ENCODE measurements at regions not wholly inside any gene's neighbourhood (a gene's known extent, or its start where the extent isn't known, plus 50 kb on each side); places are given as distances from the start of the nearest gene placed in this dataset.
A peak's percentile ranks its signal among the peaks of the same experiment; 100 is the strongest.
"Not testable (repeated sequence)": the region's sequence is repeated elsewhere in the genome, so short reads cannot be mapped to it uniquely, and the experiment has no call there.

GRCh38 chr9:29336281-29336680, 1763.0 kb upstream of the C9orf72 start:
- DNase-seq (ENCODE audit: low read depth), result peak; percentile 1

DNA sequence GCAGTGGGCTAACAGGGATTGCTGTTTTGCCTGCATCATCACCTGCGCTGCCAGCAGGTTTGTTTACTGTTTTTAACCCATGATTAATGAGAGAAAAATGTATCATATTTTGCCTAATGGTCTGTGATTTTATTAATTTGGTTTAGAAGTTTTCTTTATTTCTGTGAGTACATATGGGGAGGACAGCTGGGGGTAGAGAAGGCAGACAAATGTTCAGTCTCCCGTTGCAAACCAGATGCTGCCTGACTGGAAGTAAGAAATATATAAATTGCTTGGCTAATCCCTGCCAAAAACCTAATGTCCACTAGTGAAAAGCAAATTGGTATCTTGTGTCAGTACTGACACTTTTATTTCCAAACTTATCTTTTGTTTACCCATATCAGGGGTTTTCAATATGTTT, 1766.1 kb upstream of the C9orf72 start:
- DNase-seq (ENCODE audit: low read depth), result no peak

GRCh38 chr9:29348999-29349398, 1775.7 kb upstream of the C9orf72 start:
- peak; percentile 43 for DNase-seq (ENCODE audit: low read depth)

- no peak for DNase-seq (ENCODE audit: low read depth)
These were observed 1816.1 kb upstream of the C9orf72 start for GRCh38 chr9:29389421-29389820.

GRCh38 chr9:29390859-29391258, 1817.6 kb upstream of the C9orf72 start:
- no peak for DNase-seq (ENCODE audit: low read depth)

- DNase-seq (ENCODE audit: low read depth), result peak; percentile 25
These were observed 1819.8 kb upstream of the C9orf72 start for GRCh38 chr9:29393064-29393463.

GRCh38 chr9:29394855-29395254, 1821.6 kb upstream of the C9orf72 start:
- DNase-seq (ENCODE audit: low read depth), result no peak

- DNase-seq (ENCODE audit: low read depth), result no peak
These were observed 1823.9 kb upstream of the C9orf72 start for GRCh38 chr9:29397148-29397547.

DNA sequence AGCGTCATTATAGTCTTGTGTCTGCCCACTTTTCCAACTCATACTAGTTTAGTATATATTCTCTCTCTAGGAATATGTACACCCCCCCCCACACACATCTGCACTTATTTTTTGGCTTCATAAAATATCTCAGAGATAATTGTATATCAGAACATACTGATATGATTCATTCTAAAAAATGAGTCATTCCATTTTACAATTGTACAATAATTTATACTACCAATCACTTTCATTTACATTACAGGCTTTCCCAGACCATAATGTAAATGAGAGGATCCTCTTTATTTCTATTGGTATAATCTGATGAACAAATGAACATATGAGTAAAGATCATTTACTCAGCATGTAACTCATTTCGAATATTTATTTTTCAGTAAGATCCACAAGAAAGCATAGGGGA, 1842.9 kb upstream of the C9orf72 start:
- no peak for DNase-seq (ENCODE audit: low read depth)

GRCh38 chr9:29422438-29422837, 1849.2 kb upstream of the C9orf72 start:
- no peak for DNase-seq (ENCODE audit: low read depth)

DNA sequence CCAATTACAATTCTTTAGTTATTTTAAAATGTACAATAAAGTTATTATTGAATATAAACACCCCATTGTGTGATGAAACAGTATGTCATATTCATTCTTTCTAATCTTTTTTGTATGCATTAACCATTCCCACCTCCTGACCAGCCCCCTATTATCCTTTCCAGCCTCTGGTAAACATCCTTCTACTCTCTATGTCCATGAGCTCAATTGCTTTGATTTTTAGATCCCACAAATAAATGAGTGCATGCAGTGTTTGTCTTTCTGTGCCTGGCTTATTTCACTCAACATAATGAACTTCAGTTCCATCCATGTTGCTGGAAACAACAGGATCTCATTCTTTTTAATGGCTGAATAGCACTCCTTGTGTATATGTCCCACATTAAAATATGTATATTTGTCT, 1858.9 kb upstream of the C9orf72 start:
- no peak for DNase-seq (ENCODE audit: low read depth)

DNA sequence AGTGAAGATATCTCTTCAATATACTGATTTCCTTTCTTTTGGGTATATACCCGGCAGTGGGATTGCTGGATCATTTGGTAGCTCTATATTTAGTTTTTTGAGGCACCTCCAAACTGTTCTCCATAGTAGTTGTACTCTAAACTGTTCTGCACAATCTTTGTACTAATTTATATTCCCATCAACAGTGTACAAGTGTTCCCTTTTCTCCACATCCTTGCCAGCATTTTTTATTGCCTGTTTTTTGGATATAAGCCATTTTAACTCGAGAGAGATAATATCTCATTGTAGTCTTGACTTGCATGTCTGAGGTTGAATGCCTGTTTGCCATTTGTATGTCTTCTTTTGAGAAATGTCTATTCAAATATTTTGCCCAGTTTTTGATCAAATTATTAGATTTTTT, 1859.4 kb upstream of the C9orf72 start:
- peak; percentile 14 for DNase-seq (ENCODE audit: low read depth)

DNA sequence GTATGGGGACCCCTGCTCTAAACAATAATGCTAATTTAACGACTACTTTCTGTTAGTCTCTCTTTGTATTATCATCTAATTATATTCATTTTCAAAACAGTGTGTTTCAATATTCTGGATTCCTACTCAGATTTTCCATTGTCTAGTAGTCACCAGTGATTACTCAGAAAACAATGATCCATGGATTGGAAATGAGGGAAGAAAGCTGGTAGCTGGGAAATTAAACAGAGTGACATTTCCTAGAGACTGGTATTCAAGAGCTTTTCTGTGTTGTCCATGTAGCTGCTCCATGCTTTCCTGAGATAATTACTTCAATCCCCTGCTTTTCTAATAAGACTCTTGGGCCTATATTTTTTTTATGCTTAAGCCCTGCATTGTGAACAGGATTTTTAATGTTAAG, 1862.1 kb upstream of the C9orf72 start:
- no peak for DNase-seq (ENCODE audit: low read depth)

- DNase-seq (ENCODE audit: low read depth), result no peak
These were observed 1864.2 kb upstream of the C9orf72 start for GRCh38 chr9:29437526-29437925.

GRCh38 chr9:29439961-29440360, 1866.7 kb upstream of the C9orf72 start:
- peak; percentile 53 for DNase-seq (ENCODE audit: low read depth)

DNA sequence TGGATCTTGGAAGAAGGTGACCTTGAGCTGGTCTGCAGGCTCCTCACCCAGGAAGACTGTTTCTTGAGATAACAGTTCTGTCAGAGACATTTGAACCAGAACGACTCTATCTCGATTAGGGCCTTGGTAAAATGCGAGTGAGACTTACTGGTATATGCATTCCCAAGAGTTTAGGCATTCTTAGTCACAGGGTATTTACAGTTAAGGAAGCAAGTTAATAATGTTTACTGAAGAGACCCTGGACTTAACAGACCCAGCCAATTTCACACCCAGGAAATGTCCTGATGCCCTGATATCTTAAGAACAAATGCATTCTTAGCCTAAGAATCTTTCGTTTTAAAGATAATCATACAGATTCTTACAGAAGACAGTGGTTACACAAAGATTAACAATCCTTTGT, 1867.2 kb upstream of the C9orf72 start:
- DNase-seq (ENCODE audit: low read depth), result no peak

GRCh38 chr9:29445751-29446150, 1872.5 kb upstream of the C9orf72 start:
- no peak for DNase-seq (ENCODE audit: low read depth)

DNA sequence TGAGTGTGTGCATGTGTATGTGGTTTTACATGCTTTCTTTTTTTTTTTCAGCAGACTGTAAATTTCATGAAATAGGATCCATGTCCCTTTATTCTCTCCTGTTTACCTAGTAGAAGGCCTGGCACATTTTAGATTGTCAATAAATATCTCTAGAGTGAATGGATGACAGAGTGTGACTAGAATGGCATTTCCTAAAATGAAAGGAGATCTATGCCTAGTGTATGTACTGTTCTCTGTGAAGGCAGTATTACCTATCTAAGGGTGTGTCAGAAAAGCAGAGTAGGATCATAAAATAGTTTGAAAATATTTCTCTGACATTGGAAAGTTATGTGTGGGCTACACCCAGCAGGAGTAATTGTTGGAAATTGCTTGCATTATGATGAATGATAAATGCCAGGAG, 1876.0 kb upstream of the C9orf72 start:
- DNase-seq (ENCODE audit: low read depth), result no peak

- DNase-seq (ENCODE audit: low read depth), result not testable (repeated sequence)
These were observed 1877.1 kb upstream of the C9orf72 start for GRCh38 chr9:29450343-29450875.

- peak; percentile 73 for DNase-seq (ENCODE audit: low read depth)
These were observed 1883.7 kb upstream of the C9orf72 start for GRCh38 chr9:29456940-29457339.

- no peak for DNase-seq (ENCODE audit: low read depth)
These were observed 1902.2 kb upstream of the C9orf72 start for GRCh38 chr9:29475471-29475870.

GRCh38 chr9:29511680-29512079, 1938.4 kb upstream of the C9orf72 start:
- no peak for DNase-seq (ENCODE audit: low read depth)

GRCh38 chr9:29514336-29514735, 1941.1 kb upstream of the C9orf72 start:
- DNase-seq (ENCODE audit: low read depth), result peak; percentile 20

- no peak for DNase-seq (ENCODE audit: low read depth)
These were observed 1941.6 kb upstream of the C9orf72 start for GRCh38 chr9:29514862-29515261.

- peak; percentile 22 for DNase-seq (ENCODE audit: low read depth)
These were observed 1975.2 kb upstream of the C9orf72 start for GRCh38 chr9:29548436-29548835.
